Smooth muscle cell (in vitro differentiated cells): ENCODE measurements at regions not wholly inside any gene's neighbourhood (a gene's known extent, or its start where the extent isn't known, plus 50 kb on each side); places are given as distances from the start of the nearest gene placed in this dataset.

Source experiments
- DNase-seq: peaks from one replicate; lab custom pipeline; 2025; ENCODE audit not compliant: unreplicated experiment; lab: John Stamatoyannopoulos, UW
- H2AFZ ChIP-seq: fragments of 200-600 bp; sonication (generic); 2 replicates; pipeline ENCODE4 v1.6.0; 2016; ENCODE audit warnings: antibody characterized with exemption, low read depth, mild to moderate bottlenecking
- H3F3A ChIP-seq: fragments of 200-600 bp; sonication (generic); 2 replicates; pipeline ENCODE4 v1.6.0; 2017; ENCODE audit warnings: antibody characterized with exemption, low read depth
- H3K27ac ChIP-seq: fragments of 200-600 bp; sonication (generic); 2 replicates; pipeline ENCODE4 v1.5.1; 2016; ENCODE audit warnings: low read depth, mild to moderate bottlenecking
- H3K27me3 ChIP-seq: fragments of 200-600 bp; sonication (generic); 2 replicates; pipeline ENCODE4 v1.6.1; 2016; ENCODE audit warnings: low read depth, mild to moderate bottlenecking
- H3K36me3 ChIP-seq: fragments of 200-600 bp; sonication (generic); 2 replicates; pipeline ENCODE4 v1.5.1; 2016; ENCODE audit warnings: low read depth
- H3K4me1 ChIP-seq: fragments of 200-600 bp; sonication (generic); 2 replicates; pipeline ENCODE4 v1.5.1; 2016; ENCODE audit warnings: low read depth
- H3K4me2 ChIP-seq: fragments of 200-600 bp; sonication (generic); 2 replicates; pipeline ENCODE4 v1.6.0; 2016; ENCODE audit warnings: mild to moderate bottlenecking
- H3K4me3 ChIP-seq: fragments of 200-600 bp; sonication (generic); 2 replicates; pipeline ENCODE4 v1.5.1; 2016; ENCODE audit warnings: mild to moderate bottlenecking
- H3K79me2 ChIP-seq: fragments of 200-600 bp; sonication (generic); 2 replicates; pipeline ENCODE4 v1.6.0; 2016; ENCODE audit warnings: low read depth, mild to moderate bottlenecking
- H3K9ac ChIP-seq: fragments of 200-600 bp; sonication (generic); 2 replicates; pipeline ENCODE4 v1.6.0; 2016; ENCODE audit warnings: low read depth
- H3K9me3 ChIP-seq: fragments of 200-600 bp; sonication (generic); replicated peaks from 2 replicates; pipeline ENCODE4 v1.5.1; 2016; ENCODE audit warnings: low read depth
- H4K20me1 ChIP-seq: fragments of 200-600 bp; sonication (generic); 2 replicates; pipeline ENCODE4 v1.6.0; 2016; ENCODE audit warnings: low read depth
- WGBS: methylation state at CpG from one replicate; pipeline ENCODE4 v1.1.7; 2016; ENCODE audit warnings: low lambda C conversion rate; 5-methylcytosine and 5-hydroxymethylcytosine counted together
- TF ChIP-seq, protein P1 (sequence below): fragments of 200-600 bp; sonication (generic); IDR thresholded peaks from 2 replicates; pipeline ENCODE4 v1.5.1; 2017; ENCODE audit warnings: borderline replicate concordance, mild to moderate bottlenecking, antibody characterized with exemption; ENCODE audit not compliant: insufficient read depth, poor library complexity, severe bottlenecking

DNA sequence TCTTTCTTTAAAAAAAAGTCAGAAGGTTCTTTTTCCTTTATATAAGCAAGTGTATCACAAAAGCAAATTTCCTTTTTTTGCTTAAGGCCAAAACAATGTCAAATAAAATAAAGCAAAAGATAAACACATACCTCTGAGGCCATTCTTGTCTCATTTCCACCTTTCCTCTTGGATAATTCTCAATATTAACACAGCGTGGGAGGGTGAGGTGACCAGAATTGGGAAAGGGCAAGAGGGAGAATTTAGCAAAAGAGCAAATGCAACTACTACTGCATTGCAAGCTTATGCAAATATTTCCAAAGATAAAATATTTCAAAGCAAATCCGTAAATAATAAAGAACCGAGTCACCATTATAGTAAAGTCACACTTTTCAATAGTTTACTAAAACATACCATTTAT, 153.4 kb upstream of the PSMD7 start:
- Histone ChIP-seq H3K9ac (no peak overlapping the region), H4K20me1 (no peaks in the 10 kb centered on the region), H3K27me3 (peaks cover 5% of the 10 kb centered on the region), H3K79me2 (no peaks in the 10 kb centered on the region), H2AFZ (no peak overlapping the region), H3K27ac (no peak overlapping the region), H3K9me3 (no peaks in the 10 kb centered on the region), H3F3A (no peaks in the 10 kb centered on the region), H3K36me3 (no peaks in the 10 kb centered on the region), H3K4me3 (no peak overlapping the region), H3K4me2 (no peak overlapping the region), H3K4me1 (no peaks in the 10 kb centered on the region)
- DNase-seq: no peak
- 88% methylated on average over 3 of the region's 3 CpGs for WGBS
- TF ChIP-seq, protein P1, sequence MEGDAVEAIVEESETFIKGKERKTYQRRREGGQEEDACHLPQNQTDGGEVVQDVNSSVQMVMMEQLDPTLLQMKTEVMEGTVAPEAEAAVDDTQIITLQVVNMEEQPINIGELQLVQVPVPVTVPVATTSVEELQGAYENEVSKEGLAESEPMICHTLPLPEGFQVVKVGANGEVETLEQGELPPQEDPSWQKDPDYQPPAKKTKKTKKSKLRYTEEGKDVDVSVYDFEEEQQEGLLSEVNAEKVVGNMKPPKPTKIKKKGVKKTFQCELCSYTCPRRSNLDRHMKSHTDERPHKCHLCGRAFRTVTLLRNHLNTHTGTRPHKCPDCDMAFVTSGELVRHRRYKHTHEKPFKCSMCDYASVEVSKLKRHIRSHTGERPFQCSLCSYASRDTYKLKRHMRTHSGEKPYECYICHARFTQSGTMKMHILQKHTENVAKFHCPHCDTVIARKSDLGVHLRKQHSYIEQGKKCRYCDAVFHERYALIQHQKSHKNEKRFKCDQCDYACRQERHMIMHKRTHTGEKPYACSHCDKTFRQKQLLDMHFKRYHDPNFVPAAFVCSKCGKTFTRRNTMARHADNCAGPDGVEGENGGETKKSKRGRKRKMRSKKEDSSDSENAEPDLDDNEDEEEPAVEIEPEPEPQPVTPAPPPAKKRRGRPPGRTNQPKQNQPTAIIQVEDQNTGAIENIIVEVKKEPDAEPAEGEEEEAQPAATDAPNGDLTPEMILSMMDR: no peak

DNA sequence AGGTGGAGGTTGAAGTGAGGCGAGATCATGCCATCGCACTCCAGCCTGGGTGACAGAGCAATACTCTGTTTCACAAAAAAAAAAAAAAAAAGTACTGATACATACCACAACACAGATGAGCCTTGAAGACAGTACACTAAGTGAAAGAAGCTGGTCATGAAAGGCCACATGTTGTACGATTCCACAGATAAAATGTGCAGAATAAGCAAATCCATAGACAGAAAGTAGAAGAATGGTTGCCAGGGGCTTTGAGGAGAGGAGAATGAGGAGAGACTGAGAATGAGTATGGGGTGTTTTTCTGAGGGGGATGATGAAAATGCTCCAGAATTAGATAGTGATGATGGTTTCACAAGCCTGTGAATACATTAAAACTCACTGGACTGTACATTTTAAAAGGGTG, 155.6 kb upstream of the PSMD7 start:
- no peaks in the 10 kb centered on the region for H3F3A ChIP-seq
- H3K4me2 ChIP-seq: no peak overlapping the region

DNA sequence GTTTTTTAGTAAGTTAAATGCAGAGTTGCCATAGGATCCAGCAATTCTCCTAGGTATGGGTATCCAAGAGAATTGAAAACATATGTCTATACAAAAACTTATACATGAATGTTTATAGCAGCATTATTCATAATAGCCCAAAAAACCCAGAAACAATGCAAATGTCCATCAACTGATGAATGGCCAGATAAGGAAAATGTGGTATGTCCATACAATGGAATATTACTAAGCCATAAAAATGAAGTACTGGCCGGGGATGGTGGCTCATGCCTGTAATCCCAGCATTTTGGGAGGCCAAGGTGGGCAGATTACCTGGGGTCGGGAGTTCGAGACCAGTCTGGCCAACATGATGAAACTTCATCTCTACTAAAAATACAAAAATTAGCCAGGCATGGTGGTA, 156.1 kb upstream of the PSMD7 start:
- TF ChIP-seq, protein P1: no peak
- 95% methylated on average over 3 of the region's 3 CpGs for WGBS

More for the DNA sequence above, 155.6 kb upstream of the PSMD7 start:
- Histone ChIP-seq H2AFZ (no peak overlapping the region), H3K27ac (no peak overlapping the region), H3K9ac (no peak overlapping the region), H3K4me1 (no peaks in the 10 kb centered on the region), H3K4me3 (no peak overlapping the region), H3K79me2 (no peaks in the 10 kb centered on the region), H4K20me1 (no peaks in the 10 kb centered on the region), H3K36me3 (no peaks in the 10 kb centered on the region), H3K27me3 (peaks cover 5% of the 10 kb centered on the region), H3K9me3 (no peaks in the 10 kb centered on the region)
- 89% methylated on average over 3 of the region's 3 CpGs for WGBS
- no peak for DNase-seq
- TF ChIP-seq, protein P1: no peak

DNA sequence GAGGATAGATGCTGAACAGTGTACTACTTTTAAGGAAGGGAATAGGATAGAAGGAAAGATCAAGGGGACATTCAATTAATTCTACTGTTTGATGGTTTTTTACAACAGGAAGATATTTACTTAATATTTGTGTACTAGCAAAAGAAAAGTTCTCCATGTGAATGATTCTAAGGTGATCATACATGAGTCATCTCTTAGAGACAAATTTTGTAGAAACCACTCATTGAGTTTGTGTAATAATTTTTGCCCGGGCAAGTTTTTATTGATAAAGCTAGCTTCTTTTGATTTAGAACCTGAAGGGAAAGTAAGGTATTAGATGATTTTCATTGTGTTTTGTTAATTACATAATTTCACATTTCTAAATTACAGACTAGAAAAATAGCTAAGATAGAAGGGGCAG, 172.8 kb upstream of the PSMD7 start:
- Histone ChIP-seq H3K27ac (no peak overlapping the region), H3K79me2 (no peaks in the 10 kb centered on the region), H2AFZ (no peak overlapping the region), H3K9me3 (peaks cover 5% of the 10 kb centered on the region), H4K20me1 (no peaks in the 10 kb centered on the region), H3K4me3 (no peak overlapping the region), H3K4me2 (no peak overlapping the region), H3K36me3 (no peaks in the 10 kb centered on the region), H3F3A (no peaks in the 10 kb centered on the region), H3K4me1 (no peaks in the 10 kb centered on the region), H3K9ac (no peak overlapping the region), H3K27me3 (no peaks in the 10 kb centered on the region)
- TF ChIP-seq, protein P1: no peak
- no peak for DNase-seq
- 93% methylated on average over 1 of the region's 1 CpG for WGBS

More for the DNA sequence above, 156.1 kb upstream of the PSMD7 start:
- H2AFZ ChIP-seq: no peak overlapping the region
- no peaks in the 10 kb centered on the region for H3K9me3 ChIP-seq
- no peaks in the 10 kb centered on the region for H3K79me2 ChIP-seq
- H3K4me1 ChIP-seq: no peaks in the 10 kb centered on the region
- no peak overlapping the region for H3K9ac ChIP-seq
- H3K27ac ChIP-seq: no peak overlapping the region
- H3F3A ChIP-seq: no peaks in the 10 kb centered on the region
- no peak for DNase-seq
- peaks cover 5% of the 10 kb centered on the region for H3K27me3 ChIP-seq
- H3K36me3 ChIP-seq: no peaks in the 10 kb centered on the region
- H3K4me3 ChIP-seq: no peak overlapping the region
- H4K20me1 ChIP-seq: no peaks in the 10 kb centered on the region
- H3K4me2 ChIP-seq: no peak overlapping the region
